Stimulated activated CD8-positive, alpha-beta memory T cell treated with anti-CD3 and anti-CD28 coated beads, Interleukin-2, amount 100 ng/mL, for 48 hours (primary cell): ENCODE measurements at regions not wholly inside any gene's neighbourhood (a gene's known extent, or its start where the extent isn't known, plus 50 kb on each side); places are given as distances from the start of the nearest gene placed in this dataset.

Experiments
- DNase-seq, 2 donors: peaks; one replicate each; pipeline ENCODE4 v3.0.0-alpha.2; 2020; ENCODE audit warnings: low read depth in 2 of 2

DNA sequence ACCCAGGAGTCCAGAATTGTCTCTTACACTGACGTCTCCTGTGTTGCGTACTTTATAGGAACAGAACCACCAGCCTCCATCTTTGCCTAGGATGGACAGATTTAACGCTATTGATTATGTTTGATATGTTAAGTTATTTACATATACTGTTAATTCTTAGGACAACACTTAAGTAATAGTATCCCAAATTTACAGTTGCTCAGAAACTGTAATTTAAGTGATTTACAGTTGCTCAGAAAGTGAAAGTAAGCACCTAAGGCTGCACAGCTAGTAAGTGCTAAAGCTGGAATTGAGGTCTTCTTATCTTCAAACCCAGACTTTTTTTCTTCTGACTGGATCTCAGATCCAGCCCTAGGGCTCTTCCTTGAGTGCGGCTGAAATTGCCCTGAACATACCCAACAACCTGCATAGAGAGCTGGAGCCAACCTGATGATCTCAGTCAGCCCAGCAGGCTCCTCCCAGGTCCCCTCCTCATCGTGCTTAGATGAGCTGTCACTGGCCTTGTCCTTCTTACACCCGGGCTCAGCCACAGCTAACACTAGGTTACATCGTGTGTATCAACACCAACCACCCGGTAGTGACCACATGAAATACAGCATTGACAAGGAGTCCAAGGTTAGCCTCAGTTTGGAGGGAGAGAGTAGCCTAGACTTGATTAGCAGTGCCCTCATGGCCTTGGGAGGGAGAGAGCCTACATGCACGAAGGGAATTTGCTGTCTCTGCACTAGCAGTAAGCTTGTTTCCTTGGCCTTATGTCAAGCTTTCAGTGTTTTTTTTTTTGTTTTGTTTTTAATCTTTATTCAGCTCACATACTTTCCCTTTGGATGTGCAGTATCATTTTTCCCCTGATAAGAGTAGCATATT, 111.1 kb upstream of the ARHGAP5 start:
- no peak for DNase-seq

DNA sequence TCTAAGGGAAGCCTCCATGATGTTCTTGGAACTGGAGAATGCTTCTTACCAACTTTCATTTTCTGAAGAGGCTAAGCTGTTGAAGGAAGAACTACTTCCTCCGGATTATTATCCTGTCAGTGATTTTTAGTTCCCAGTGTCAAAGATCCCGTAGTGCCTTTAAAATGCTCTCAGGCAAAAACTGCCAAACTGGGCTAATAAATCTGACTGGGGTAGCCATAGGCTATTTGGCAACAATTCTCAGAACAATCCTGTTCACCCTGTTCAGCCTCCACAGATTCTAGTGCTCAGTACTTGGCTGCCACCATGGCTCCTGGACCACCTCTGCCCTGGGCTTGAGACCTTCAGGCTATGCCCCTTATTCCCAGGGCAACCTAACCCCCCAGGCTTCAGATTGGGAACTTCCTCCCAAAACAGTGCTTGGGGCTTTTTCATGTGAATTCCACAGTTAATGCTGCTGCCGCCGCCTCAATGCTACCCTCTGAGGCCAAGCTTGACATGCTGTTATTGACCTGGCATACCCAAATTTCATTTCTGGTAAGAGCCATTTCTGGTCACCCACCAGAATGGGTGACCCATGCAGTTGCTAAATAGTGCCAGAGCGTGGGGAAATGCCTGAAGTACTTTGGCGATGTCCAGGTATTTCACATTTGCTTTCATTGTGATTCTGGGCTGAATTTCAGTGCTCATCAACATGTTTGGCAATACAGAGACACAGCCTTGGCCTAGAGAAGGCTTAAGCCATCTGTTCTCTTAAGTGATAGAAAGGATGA, 110.0 kb upstream of the ARHGAP5 start:
- no peak for DNase-seq

DNA sequence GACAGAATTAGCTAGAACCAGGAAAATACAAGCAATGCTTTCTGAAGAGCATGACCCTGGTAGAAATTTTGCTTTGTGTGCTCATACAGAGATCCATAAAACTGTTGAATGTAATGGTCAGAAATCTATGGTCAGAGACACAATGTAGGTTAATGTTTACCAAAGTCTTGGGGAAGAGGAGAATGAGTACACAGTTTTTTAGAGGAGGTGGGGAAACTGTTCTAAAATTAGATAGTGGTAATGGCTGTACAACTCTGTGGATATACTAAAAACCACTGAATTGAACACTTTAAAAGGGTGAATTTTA, 109.5 kb upstream of the ARHGAP5 start:
- no peak for DNase-seq

DNA sequence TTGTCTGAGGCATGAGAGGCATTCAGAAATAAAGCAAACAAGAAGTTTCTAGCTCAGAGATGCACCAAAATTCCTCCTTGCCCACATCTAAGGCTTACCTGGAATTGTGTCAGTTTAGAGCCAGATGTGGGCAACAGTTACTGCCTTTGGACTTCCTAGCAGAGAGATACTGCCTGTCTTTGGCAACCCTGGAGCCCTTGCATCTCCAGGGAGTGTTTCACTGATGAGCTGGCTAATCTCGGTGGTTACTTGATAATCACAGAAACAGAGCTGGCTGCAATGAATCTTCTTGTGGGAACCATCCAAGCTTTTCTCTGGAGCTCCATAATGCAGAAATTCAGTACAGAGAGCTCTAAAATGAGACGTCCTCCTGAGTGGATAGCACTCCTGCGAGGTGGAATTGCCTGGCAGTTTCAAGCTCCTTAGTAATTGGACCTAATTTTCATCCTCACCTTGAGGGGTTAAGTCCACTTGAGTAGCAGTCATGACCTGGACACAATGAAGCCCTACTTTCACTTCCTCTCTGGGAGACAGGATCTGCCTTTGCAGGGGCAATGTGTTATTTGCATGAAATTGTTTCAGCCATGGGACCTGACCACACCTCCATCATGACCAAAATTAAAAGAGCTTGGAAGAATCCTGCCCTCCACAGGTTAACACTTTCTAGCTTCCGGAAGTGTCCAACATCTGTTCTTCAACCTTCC, 108.8 kb upstream of the ARHGAP5 start:
- DNase-seq: no peak

DNA sequence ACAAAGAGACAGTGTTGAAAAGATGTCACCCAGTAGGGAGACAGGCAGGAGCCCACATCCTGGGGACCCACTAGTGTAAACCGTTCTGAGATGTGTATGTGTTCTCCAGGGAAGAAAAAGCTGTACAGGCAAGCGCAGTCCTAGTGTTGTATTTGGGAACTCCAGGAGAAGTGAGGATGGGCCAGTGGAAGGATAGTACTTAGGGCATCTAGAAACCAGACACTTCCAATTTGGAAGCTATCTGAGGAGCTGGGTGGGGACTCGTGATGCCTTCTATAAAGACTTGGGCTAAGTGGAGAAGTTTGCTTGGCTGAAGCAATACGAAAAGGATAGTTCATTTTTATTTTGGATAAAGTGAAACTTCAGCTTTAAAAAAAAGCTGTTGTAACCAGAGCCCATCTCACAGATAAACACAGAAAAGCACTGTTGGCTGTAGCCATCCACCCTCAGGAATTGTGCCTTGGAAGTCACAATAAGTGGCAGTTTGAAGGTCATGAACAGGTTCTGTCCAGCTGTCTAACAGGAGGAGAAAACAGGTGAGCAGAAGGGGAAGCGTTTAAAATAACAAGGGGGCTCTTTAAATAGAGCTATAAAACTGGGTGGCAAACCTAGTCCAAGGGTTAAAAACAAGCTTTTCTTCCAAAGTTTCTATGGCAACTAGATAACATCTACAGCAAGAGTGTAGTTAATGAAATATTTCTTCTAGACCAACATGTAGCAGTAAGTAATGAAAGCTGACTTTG, 108.0 kb upstream of the ARHGAP5 start:
- DNase-seq: no peak

DNA sequence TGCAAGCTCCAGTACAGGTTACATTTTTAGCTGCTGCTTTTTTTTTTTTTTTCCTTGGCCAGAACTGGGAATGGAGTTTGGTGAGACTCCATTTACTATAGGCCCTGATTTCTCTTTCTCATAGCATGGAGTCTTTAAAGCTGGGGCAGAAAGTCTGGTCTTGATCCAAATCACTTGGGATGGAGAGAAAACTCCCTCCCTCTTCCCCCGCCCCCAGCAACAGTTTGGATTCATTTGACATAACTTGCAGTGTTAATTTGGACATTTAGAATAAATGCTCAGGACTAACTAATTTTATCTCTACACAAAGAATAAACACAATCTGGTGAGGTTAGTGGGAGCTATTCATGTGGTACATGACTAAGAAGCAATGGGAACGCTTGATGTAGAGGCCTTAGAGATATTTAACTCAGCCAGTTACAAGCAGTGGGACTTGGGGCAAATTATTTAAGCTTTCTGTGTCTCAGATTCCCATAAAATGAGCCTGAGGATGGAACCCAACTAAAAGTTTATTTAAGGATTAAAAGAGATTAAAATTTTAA, 107.3 kb upstream of the ARHGAP5 start:
- DNase-seq: no peak

DNA sequence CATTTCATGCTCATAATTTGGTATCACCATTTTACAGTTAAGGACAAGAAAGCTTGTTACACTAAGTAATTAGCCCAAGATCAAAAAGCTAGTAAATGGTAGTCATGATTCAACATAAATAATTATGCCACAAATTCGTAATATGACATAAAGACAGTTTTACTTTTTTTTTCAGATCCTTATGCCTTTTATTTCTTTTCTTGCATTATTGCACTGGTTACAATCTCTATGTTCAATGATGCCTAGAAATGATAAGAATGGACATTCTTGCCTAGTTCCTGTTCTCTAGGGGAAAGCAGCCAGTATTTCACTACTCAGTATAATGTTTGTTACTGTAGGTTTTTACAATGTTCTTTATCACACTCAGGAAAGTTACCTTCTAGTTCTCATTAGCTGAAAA, 106.4 kb upstream of the ARHGAP5 start:
- DNase-seq: no peak

DNA sequence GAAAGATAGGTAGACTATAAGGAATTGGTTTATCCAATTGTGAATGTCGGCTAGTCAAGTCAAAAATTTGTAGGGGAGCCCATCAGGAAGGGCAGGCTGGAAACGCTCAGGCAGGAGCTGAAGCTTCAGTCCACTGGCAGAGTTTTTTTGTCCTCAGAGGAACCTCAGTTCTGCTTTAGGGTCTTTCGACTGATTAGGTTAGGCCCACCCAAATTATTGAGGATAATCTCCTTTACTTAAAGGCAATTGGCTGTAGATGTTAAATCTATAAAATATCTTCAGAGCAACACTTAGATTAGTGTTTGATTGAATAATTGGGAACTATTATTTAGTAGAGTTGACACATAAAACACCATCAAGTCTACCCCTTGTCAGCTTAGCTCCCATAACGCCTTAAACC, 105.5 kb upstream of the ARHGAP5 start:
- DNase-seq: no peak

DNA sequence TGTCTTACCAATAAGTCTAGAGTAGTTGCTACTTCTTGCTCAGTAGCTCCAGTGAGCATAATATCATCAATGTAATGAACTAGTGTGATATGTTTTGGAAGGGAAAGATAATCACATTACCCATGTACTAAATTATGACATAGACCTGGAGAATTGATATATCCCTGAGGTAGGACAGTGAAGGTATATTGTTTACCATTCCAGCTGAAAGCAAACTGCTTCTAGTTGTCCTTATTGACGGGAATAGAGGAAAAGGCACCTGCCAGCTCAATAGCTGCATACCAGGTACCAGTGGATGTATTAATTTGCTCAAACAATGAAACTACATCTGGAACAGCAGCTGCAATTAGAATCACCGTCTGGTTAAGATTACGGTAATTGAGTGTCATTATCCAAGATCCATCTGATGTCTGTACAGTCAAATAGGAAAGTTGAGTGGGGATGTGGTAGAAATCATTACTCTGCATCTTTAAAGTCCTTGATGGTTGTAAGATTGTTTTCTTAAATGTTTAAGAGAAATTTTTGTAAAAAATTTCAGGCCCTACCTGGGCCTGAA, 100.0 kb upstream of the ARHGAP5 start:
- DNase-seq: no peak

DNA sequence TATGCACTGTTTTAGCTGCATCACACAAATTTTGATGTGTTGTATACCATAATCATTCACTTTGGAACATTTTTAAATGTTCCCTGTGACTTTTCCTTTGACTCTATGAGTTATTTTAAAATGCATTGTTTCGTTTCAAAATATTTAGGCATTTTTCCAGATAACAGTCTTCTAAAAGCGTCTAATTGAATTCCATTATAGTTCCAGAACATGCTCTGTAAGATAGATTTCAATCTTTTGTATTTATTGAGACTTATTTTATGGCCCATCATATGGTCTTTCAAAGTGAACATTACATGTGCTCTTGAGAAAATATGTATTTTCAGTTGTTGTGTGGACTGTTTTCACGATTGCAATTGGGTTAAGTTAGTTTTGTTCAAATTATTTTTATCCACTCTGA, 98.7 kb upstream of the ARHGAP5 start:
- DNase-seq: no peak

DNA sequence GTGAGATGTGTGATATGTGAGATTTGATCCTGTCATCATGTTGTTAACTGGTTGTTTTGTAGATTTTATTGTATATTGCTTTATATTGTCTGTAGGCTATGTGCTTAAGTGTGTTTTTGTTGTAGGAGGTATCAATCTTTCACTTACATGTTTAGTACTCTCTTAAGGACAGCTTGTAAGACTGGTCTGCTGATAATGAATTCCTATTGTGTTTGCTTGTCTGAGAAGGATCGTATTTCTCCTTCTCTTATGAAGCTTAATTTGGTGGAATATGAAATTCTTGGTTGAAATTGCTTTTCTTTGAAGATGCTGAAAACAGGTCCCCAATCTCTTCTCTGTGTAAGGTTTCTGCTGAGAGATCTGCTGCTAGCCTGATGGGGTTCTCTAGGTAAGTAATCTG, 94.5 kb upstream of the ARHGAP5 start:
- no peak for DNase-seq

DNA sequence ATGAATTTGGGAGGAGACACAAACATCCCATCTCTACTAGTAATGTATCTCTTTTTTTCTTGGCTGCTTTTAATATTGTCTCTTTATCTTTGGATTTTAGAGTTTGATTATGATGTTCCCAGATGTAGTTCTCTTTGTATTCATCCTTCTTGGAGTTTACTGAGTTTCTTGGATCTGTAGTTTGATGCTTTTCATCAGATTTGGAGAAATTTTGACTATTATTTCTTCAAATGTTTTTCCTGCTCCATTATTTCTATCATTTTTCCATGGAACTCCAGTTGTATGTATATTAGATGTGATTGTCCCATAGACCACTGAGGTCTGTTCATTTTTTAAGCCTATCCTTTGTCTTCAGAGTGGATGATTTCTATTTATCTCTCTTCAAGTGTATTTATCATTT, 90.7 kb upstream of the ARHGAP5 start:
- no peak for DNase-seq

DNA sequence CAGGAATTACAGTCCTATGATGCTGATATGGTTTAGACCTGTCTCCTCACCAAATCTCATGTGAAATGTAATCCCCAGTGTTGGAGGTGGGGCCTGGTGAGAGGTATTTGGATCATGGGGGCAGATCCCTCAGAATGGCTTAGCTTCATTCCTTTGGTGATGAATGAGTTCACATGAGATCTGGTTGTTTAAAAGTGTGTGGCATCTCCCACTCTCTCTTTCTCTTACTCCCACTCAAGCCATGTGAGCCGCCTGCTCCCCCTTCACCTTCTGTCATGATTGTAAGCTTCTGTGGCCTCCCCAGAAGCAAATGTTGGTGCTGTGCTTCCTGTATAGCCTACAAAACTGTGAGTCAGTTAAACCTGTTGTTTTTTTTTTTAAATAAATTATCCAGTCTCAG, 89.4 kb upstream of the ARHGAP5 start:
- DNase-seq: no peak

DNA sequence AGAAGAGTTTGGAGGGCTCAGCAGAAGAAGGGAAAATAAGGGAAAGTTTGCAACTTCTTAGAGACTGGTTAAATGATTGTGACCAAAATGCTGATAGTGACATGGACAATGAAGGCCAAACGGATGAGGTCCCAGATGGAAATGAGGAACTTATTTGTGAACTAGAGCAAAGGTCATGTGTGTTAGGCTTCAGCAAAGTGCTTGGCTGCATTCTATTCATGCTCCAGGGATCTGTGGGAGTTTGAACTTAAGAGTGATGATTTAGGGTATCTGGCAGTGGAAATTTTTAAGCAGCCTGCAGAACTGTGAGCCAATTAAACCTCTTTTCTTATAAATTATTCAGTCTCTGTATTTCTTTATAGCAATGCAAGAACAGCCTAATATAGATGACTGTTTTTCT, 88.9 kb upstream of the ARHGAP5 start:
- DNase-seq: no peak

DNA sequence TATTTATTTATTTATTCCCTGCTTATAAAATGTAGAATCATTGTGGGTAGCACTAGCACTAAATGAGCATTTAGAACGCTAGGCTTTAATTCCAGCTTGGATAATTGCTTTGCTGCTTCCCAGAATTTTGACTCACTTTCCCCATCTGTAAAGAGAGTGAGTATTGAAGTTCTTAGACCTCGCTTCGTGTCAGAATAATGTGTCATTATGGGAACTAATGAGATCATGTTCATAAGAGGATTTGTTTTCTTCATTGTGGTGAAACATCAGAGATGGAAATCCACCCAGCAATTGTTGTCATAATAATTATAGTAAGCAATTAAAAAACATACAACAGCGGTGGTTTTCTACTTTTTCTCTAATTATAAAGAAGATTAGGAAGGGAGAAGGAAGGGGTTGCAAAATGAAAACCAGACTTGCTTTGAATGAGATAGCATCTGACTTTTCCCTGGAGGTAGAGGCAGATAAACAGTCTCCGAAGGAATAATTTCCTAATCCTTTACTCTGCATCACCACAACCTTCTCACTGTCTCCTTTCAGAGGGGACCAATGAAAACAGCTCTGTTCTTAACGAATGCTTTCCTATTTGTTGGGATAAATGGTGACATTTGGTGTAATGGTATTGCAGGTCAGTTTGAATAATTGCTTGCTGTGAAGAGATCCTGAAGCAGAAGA, 86.8 kb upstream of the ARHGAP5 start:
- DNase-seq: no peak

DNA sequence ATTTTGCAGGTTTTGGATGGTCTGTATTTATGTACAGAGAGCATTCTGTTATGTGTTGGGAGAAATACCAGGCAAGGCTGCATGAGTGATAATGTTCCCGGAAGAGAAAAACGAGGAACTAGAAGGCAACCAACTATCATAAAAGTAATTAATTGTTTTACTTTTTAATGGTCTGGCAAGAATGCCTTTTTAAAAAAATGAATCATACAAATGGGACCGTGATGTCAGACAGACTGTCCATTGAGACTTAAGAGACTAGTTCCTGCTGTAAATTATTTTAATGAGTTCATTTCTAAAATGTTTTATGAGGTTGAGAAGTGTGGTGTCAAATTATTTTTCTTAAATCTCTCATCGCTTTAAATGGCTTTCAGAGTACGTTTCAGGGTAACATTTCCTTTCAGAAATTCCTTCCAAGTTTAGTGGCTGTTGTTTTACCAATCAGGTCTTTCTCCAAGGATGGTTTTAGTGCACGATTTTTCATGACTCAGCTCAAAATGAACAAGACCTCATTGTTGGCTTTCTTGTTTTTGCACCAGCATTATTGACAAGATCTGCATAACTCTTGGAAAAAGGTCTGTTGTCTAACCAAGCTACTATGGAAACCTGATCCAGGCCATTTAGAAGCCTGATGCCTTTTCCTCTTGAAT, 86.1 kb upstream of the ARHGAP5 start:
- DNase-seq: no peak

DNA sequence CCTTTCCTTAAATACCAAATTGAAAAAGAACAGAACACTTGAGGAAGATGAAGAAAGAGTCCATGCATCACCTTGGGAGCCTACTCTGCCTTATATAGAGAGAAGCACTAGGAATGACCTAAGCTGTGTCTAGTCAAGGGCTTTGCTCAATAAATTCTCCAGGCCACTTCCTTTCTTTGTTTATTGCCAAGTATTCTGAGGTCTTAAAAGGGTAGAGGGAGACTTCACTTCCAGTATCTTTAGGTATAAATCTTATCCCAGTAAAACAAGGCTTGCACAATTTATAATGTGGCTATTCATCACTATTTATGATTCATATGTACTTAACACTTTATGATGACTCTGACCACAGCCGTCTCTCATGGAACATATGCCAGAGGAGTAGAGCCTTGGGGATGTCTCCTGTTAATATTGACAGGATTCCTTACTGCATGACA, 85.1 kb upstream of the ARHGAP5 start:
- no peak for DNase-seq

DNA sequence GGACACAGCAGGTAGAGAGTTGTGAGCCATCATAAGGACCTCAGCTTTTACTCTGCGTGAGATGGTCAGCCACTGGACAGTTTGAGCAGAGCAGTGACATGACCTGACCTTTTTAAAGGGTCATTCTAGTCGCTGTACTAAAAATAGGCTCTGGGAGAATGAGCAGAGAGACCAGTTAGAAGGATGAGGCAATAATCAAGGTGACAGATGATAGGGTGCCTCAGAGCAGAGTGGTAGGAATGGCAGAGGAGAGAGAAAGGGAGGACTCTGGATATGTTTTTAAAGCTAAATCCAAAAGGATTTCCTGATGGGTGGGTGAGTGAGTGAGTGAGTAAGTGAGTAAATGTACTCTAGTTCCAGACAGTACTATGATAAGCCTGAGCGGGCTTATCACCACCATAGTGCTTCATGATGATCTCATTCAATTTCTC, 83.6 kb upstream of the ARHGAP5 start:
- DNase-seq: no peak

DNA sequence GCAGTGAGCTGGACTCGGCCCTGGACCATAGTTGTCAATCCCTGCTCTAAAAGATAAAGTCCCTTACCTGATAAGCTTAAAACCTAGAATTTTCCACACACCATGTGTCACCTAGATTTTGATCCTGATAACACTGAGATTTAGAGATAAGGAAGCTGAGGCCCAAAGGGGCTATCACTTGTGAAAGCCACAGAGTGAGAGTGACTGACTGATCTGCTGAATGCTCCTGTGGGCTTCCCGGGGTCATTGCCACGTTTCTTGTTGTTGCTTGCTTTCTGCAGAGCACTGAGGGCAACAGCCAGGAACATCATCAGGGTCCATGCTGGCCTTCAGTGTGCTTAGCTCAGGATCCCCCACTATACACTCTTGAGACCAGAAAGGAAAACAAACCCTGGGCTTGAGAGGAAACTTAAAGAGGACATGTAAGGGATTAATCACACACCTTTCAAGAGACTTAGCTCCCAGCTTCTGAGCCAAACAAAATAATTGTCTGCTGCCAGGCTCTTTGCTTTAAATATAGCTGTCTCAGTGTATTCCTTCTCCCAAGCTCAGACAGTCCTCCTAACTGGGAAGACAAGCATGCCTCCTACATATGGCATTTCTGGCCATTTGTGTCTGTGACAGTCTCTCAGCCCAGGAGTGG, 82.6 kb upstream of the ARHGAP5 start:
- no peak for DNase-seq

DNA sequence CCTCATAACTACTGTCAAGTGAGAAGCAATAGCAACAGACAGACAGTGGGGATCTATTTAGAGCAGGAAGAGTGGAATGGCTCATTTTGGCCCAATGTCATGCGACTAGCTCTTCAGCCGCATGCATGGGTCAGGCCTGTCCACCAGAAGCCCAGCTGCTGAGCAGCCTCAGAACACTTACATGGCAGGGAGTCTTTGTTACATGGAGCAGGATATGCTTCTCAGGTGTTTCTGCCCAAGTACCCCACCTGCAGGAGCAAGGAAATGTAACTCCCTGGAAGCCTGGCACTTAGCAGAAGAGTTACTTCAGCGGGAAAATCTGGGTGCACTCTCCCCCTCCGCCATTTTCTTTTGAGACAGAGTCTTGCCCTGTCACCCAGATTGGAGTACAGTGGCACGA, 73.5 kb upstream of the ARHGAP5 start:
- no peak for DNase-seq
